ENCODE measurements at regions not wholly inside any gene's neighbourhood (a gene's known extent, or its start where the extent isn't known, plus 50 kb on each side); places are given as distances from the start of the nearest gene placed in this dataset.

DNA sequence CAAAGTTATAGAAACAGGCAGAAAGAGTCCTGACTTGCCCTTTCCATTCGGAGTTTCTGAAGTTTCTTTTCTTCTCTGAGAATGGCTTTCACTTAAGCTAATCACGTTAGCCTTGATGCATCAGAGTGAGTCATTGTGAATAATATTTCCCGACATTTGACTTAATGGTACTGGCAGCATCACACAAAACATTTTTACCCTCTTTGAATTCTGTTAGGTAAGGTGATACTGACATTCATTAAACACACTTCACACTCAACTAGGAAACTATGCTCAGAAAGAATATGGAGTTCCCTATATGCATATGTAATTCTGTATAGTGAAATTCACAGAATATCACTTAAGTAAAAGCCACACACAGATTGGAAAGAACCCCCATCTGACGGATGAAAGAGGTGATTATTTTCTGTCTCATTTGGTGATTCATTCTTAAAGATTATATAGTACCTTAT, 120.8 kb upstream of the ARHGAP20 start:
- no peak for TF ChIP-seq POLR2AphosphoS5 (IDR thresholded peaks at IDR 0.05; ENCODE audit: borderline replicate concordance, low read depth, low read length)
- TF ChIP-seq EZH2 (IDR thresholded peaks at IDR 0.05) = no peak
- TF ChIP-seq FOXP2 (optimal IDR thresholded peaks at IDR 0.05; ENCODE audit: control extremely low read depth, extremely low read length, insufficient read depth) = no peak

All from SK-N-MC (cell line).